HEK293 (cell line): ENCODE measurements at regions not wholly inside any gene's neighbourhood (a gene's known extent, or its start where the extent isn't known, plus 50 kb on each side); places are given as distances from the start of the nearest gene placed in this dataset.

ENCODE experiments used
- CTCF ChIA-PET: fragments of 350-600 bp; formaldehyde crosslinking; extraction: SDS; loops from one replicate; lab custom pipeline; 2021; ENCODE audit warnings: antibody characterized with exemption; lab: Yijun Ruan, JAX
- POLR2A ChIA-PET: fragments of 300-600 bp; formaldehyde crosslinking; extraction: SDS; loops from one replicate; lab custom pipeline; 2020; ENCODE audit warnings: antibody characterized with exemption, inconsistent platforms; lab: Yijun Ruan, JAX
- H3K27ac ChIP-seq: fragments of 200-500 bp; sonication (Bioruptor generic); 2 replicates; pipeline ENCODE4 v1.5.1; 2014; ENCODE audit warnings: low read depth, low read length, control low read depth, inconsistent platforms; ENCODE audit errors: extremely low read depth
- H3K36me3 ChIP-seq, 2 experiments: fragments of 200-500 bp in 1 of 2; sonication (Bioruptor generic) in 1 of 2; 1 replicate in 1 of 2; 2 replicates in 1 of 2; pipeline ENCODE4 v1.5.1; 2014 to 2017; ENCODE audit warnings: inconsistent platforms in 2 of 2, low read length in 2 of 2; ENCODE audit not compliant: control insufficient read depth in 2 of 2, insufficient read depth in 1 of 2
- H3K4me1 ChIP-seq: fragments of 200-500 bp; sonication (Bioruptor generic); 2 replicates; pipeline ENCODE4 v1.5.1; 2014; ENCODE audit warnings: mild to moderate bottlenecking, low read length, inconsistent platforms; ENCODE audit not compliant: control insufficient read depth, insufficient read depth
- H3K4me3 ChIP-seq: 2 replicates; pipeline ENCODE4 v1.5.1; 2011; ENCODE audit warnings: low read depth, mild to moderate bottlenecking, control low read depth, low read length, moderate library complexity
- H3K9me3 ChIP-seq: fragments of 200-500 bp; sonication (Bioruptor generic); 2 replicates; pipeline ENCODE4 v1.5.1; 2014; ENCODE audit warnings: low read depth, low read length, inconsistent platforms; ENCODE audit not compliant: control insufficient read depth, insufficient read depth
- EGR2 ChIP-seq: fragments of 450-650 bp; formaldehyde crosslinking; IDR thresholded peaks from 2 replicates; pipeline ENCODE4 v1.5.1; 2016; ENCODE audit warnings: low read depth, missing biosample characterization, missing genetic modification characterization
- HOXA7 ChIP-seq: sonication (generic); formaldehyde crosslinking; IDR thresholded peaks from 2 replicates; pipeline ENCODE4 v1.8.1; 2022; ENCODE audit warnings: missing genetic modification reagents, borderline replicate concordance
- KLF8 ChIP-seq: fragments of 450-650 bp; formaldehyde crosslinking; IDR thresholded peaks from 2 replicates; pipeline ENCODE4 v1.5.1; 2016; ENCODE audit warnings: missing biosample characterization, missing genetic modification characterization
- ZBTB17 ChIP-seq: fragments of 450-650 bp; formaldehyde crosslinking; IDR thresholded peaks from 2 replicates; pipeline ENCODE4 v1.5.1; 2016; ENCODE audit warnings: missing biosample characterization, missing genetic modification characterization
- ZIC2 ChIP-seq: fragments of 450-650 bp; formaldehyde crosslinking; IDR thresholded peaks from 2 replicates; pipeline ENCODE4 v1.5.1; 2016; ENCODE audit warnings: missing biosample characterization, missing genetic modification characterization
- ZNF146 ChIP-seq: fragments of 450-650 bp; formaldehyde crosslinking; IDR thresholded peaks from 2 replicates; pipeline ENCODE4 v1.5.1; 2016; ENCODE audit warnings: missing biosample characterization, missing genetic modification characterization
- ZNF174 ChIP-seq: fragments of 450-650 bp; formaldehyde crosslinking; IDR thresholded peaks from 2 replicates; pipeline ENCODE4 v1.5.0; 2017; ENCODE audit warnings: missing biosample characterization, mild to moderate bottlenecking, missing genetic modification characterization
- ZNF221 ChIP-seq: fragments of 450-650 bp; formaldehyde crosslinking; IDR thresholded peaks from 2 replicates; pipeline ENCODE4 v1.5.1; 2017; ENCODE audit warnings: missing biosample characterization, missing genetic modification characterization, borderline replicate concordance
- ZNF24 ChIP-seq: fragments of 450-650 bp; formaldehyde crosslinking; IDR thresholded peaks from 2 replicates; pipeline ENCODE4 v1.5.1; 2016; ENCODE audit warnings: missing biosample characterization, missing genetic modification characterization
- ZNF362 ChIP-seq: fragments of 450-650 bp; formaldehyde crosslinking; IDR thresholded peaks from 2 replicates; pipeline ENCODE4 v1.5.1; 2016; ENCODE audit warnings: missing biosample characterization, missing genetic modification characterization
- ZNF449 ChIP-seq: fragments of 450-650 bp; formaldehyde crosslinking; IDR thresholded peaks from 2 replicates; pipeline ENCODE4 v1.5.1; 2017; ENCODE audit warnings: missing biosample characterization, mild to moderate bottlenecking, missing genetic modification characterization, moderate library complexity
- ZNF555 ChIP-seq: fragments of 450-650 bp; formaldehyde crosslinking; conservative IDR thresholded peaks from 2 replicates; pipeline ENCODE4 v1.5.1; 2017; ENCODE audit warnings: missing biosample characterization, mild to moderate bottlenecking, missing genetic modification characterization, inconsistent platforms
- ZNF561 ChIP-seq: fragments of 450-650 bp; IDR thresholded peaks from 2 replicates; pipeline ENCODE4 v1.5.1; 2018; ENCODE audit warnings: missing biosample characterization, missing genetic modification characterization, borderline replicate concordance
- ZNF624 ChIP-seq: fragments of 450-650 bp; formaldehyde crosslinking; IDR thresholded peaks from 2 replicates; pipeline ENCODE4 v1.5.1; 2017; ENCODE audit warnings: missing biosample characterization, missing genetic modification characterization
- ZNF629 ChIP-seq: fragments of 450-650 bp; formaldehyde crosslinking; IDR thresholded peaks from 2 replicates; pipeline ENCODE4 v1.5.1; 2017; ENCODE audit warnings: missing biosample characterization, missing genetic modification characterization
- ZNF654 ChIP-seq: fragments of 450-650 bp; formaldehyde crosslinking; IDR thresholded peaks from 2 replicates; pipeline ENCODE4 v1.5.1; 2016; ENCODE audit warnings: low read depth, missing biosample characterization, missing genetic modification characterization
- ZNF707 ChIP-seq: fragments of 450-650 bp; formaldehyde crosslinking; IDR thresholded peaks from 2 replicates; pipeline ENCODE4 v1.5.1; 2016; ENCODE audit warnings: missing biosample characterization, missing genetic modification characterization
- ZNF785 ChIP-seq: fragments of 450-650 bp; formaldehyde crosslinking; IDR thresholded peaks from 2 replicates; pipeline ENCODE4 v1.5.1; 2016; ENCODE audit warnings: missing biosample characterization, missing genetic modification characterization
- ZNF830 ChIP-seq: fragments of 450-650 bp; IDR thresholded peaks from 2 replicates; pipeline ENCODE4 v1.5.0; 2018; ENCODE audit warnings: missing biosample characterization, missing genetic modification characterization, low read depth, mild to moderate bottlenecking, moderate library complexity
- TF ChIP-seq, protein P1 (sequence below): fragments of 450-650 bp; formaldehyde crosslinking; IDR thresholded peaks from 2 replicates; pipeline ENCODE4 v1.5.1; 2016; ENCODE audit warnings: missing biosample characterization, missing genetic modification characterization
- TF ChIP-seq, protein P2 (sequence below): fragments of 450-650 bp; formaldehyde crosslinking; IDR thresholded peaks from 2 replicates; pipeline ENCODE4 v1.5.1; 2016; ENCODE audit warnings: missing biosample characterization, missing genetic modification characterization
- TF ChIP-seq, protein P3 (sequence below): fragments of 450-650 bp; formaldehyde crosslinking; IDR thresholded peaks from 2 replicates; pipeline ENCODE4 v1.5.1; 2016; ENCODE audit warnings: missing biosample characterization, missing genetic modification characterization

DNA sequence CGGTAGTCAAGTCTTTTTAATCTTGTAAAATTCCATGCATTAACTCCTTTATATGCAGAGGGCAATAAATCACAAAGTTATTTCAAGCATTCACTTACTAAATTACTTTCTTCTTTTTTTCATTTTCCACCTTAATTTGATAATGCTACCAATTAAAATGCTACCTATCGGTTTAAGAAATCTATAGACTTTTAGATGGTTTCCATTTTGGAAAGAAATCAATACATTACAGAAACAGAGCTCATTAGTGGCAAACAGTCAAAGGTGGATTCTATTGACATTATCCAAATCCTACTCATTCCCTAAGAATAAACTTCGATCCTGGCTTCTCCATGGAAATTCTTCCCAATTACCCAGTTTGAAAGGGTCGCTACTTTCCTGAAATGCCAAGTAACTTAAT lies 176.5 kb downstream of the MREG start:
- Histone ChIP-seq H3K4me1 (no peaks in the 10 kb centered on the region), H3K9me3 (no peaks in the 10 kb centered on the region), H3K36me3 (no peaks in the 10 kb centered on the region), H3K4me3 (no peak overlapping the region)
- TF ChIP-seq ZNF785 (no peak), ZNF555 (tag by site-specific recombination) (no peak), ZNF146 (tag by site-specific recombination) (no peak), KLF8 (no peak)
- TF ChIP-seq, protein P1, sequence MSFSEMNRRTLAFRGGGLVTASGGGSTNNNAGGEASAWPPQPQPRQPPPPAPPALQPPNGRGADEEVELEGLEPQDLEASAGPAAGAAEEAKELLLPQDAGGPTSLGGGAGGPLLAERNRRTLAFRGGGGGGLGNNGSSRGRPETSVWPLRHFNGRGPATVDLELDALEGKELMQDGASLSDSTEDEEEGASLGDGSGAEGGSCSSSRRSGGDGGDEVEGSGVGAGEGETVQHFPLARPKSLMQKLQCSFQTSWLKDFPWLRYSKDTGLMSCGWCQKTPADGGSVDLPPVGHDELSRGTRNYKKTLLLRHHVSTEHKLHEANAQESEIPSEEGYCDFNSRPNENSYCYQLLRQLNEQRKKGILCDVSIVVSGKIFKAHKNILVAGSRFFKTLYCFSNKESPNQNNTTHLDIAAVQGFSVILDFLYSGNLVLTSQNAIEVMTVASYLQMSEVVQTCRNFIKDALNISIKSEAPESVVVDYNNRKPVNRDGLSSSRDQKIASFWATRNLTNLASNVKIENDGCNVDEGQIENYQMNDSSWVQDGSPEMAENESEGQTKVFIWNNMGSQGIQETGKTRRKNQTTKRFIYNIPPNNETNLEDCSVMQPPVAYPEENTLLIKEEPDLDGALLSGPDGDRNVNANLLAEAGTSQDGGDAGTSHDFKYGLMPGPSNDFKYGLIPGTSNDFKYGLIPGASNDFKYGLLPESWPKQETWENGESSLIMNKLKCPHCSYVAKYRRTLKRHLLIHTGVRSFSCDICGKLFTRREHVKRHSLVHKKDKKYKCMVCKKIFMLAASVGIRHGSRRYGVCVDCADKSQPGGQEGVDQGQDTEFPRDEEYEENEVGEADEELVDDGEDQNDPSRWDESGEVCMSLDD (tag by site-specific recombination): no peak
- TF ChIP-seq, protein P2, sequence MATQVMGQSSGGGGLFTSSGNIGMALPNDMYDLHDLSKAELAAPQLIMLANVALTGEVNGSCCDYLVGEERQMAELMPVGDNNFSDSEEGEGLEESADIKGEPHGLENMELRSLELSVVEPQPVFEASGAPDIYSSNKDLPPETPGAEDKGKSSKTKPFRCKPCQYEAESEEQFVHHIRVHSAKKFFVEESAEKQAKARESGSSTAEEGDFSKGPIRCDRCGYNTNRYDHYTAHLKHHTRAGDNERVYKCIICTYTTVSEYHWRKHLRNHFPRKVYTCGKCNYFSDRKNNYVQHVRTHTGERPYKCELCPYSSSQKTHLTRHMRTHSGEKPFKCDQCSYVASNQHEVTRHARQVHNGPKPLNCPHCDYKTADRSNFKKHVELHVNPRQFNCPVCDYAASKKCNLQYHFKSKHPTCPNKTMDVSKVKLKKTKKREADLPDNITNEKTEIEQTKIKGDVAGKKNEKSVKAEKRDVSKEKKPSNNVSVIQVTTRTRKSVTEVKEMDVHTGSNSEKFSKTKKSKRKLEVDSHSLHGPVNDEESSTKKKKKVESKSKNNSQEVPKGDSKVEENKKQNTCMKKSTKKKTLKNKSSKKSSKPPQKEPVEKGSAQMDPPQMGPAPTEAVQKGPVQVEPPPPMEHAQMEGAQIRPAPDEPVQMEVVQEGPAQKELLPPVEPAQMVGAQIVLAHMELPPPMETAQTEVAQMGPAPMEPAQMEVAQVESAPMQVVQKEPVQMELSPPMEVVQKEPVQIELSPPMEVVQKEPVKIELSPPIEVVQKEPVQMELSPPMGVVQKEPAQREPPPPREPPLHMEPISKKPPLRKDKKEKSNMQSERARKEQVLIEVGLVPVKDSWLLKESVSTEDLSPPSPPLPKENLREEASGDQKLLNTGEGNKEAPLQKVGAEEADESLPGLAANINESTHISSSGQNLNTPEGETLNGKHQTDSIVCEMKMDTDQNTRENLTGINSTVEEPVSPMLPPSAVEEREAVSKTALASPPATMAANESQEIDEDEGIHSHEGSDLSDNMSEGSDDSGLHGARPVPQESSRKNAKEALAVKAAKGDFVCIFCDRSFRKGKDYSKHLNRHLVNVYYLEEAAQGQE: no peak
- TF ChIP-seq, all 188 proteins: peak for 0
- no peak overlapping the region for H3K27ac ChIP-seq
- ChIA-PET POLR2A (no interaction called here), CTCF (no interaction called here)

GRCh38 chr2:215835657-215836056 lies 177.7 kb downstream of the MREG start:
- no peak overlapping the region for H3K4me3 ChIP-seq
- no peak overlapping the region for H3K27ac ChIP-seq
- no peak for TF ChIP-seq ZNF24 (tag by site-specific recombination)
- no peak for TF ChIP-seq ZNF624 (tag by site-specific recombination)
- TF ChIP-seq ZNF449 (tag by site-specific recombination): no peak
- TF ChIP-seq ZBTB17 (tag by site-specific recombination): no peak
- TF ChIP-seq EGR2 (tag by site-specific recombination): no peak
- TF ChIP-seq ZNF654 (tag by site-specific recombination): no peak
- no peak for TF ChIP-seq ZNF174 (tag by site-specific recombination)
- TF ChIP-seq, all 188 proteins: peak for 0
- H3K9me3 ChIP-seq: no peaks in the 10 kb centered on the region
- no peaks in the 10 kb centered on the region for H3K4me1 ChIP-seq
- ChIA-PET CTCF (interaction anchor here (1.2 kb wide), 1 partner anchor 381 kb away, joined by 3 read pairs; no protein-coding TSS in a partner anchor), POLR2A (no interaction called here)
- H3K36me3 ChIP-seq: no peaks in the 10 kb centered on the region

- H3K36me3 ChIP-seq: no peaks in the 10 kb centered on the region
- no peak overlapping the region for H3K4me3 ChIP-seq
- TF ChIP-seq HOXA7 (CRISPR knock-in tag): no peak
- TF ChIP-seq ZNF629 (tag by site-specific recombination): no peak
- TF ChIP-seq ZNF707: no peak
- no peak for TF ChIP-seq ZNF830
- TF ChIP-seq ZIC2 (tag by site-specific recombination): no peak
- no peak for TF ChIP-seq ZNF624 (tag by site-specific recombination)
- TF ChIP-seq ZNF362 (tag by site-specific recombination): no peak
- TF ChIP-seq, protein P3, sequence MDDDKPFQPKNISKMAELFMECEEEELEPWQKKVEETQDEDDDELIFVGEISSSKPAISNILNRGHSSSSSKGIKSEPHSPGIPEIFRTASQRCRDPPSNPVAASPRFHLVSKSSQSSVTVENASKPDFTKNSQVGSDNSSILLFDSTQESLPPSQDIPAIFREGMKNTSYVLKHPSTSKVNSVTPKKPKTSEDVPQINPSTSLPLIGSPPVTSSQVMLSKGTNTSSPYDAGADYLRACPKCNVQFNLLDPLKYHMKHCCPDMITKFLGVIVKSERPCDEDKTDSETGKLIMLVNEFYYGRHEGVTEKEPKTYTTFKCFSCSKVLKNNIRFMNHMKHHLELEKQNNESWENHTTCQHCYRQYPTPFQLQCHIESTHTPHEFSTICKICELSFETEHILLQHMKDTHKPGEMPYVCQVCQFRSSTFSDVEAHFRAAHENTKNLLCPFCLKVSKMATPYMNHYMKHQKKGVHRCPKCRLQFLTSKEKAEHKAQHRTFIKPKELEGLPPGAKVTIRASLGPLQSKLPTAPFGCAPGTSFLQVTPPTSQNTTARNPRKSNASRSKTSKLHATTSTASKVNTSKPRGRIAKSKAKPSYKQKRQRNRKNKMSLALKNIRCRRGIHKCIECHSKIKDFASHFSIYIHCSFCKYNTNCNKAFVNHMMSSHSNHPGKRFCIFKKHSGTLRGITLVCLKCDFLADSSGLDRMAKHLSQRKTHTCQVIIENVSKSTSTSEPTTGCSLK (tag by site-specific recombination): no peak
- TF ChIP-seq ZNF561 (tag by site-specific recombination): no peak
- no peak for TF ChIP-seq ZNF221 (tag by site-specific recombination)
- ChIA-PET POLR2A (no interaction called here), CTCF (interaction anchor here (1.2 kb wide), 1 partner anchor 381 kb away, joined by 3 read pairs; no protein-coding TSS in a partner anchor)
- no peaks in the 10 kb centered on the region for H3K4me1 ChIP-seq
- H3K9me3 ChIP-seq: no peaks in the 10 kb centered on the region
- no peak overlapping the region for H3K27ac ChIP-seq
Observed at GRCh38 chr2:215835231-215835630, 178.1 kb downstream of the MREG start.
